GM12878 (cell line): ENCODE measurements at regions not wholly inside any gene's neighbourhood (a gene's known extent, or its start where the extent isn't known, plus 50 kb on each side); places are given as distances from the start of the nearest gene placed in this dataset.

Experiments
- ATAC-seq: fragments of 200-7000 bp; cut with Tn5 transposase; 3 replicates; pipeline ENCODE4 v1.9.1; 2020; ENCODE audit warnings: mild to moderate bottlenecking, moderate library complexity
- BruUV-seq: library from RNA; stranded (reverse); fragments of 400-500 nt; replicated peaks from 2 replicates; lab custom pipeline; 2021; lab: Mats Ljungman, UMichigan
- CTCF ChIA-PET: fragments of 300-600 bp; sonication (Branson Sonifier 250); formaldehyde crosslinking; extraction: SDS; loops from one replicate; lab custom pipeline; 2021; ENCODE audit warnings: inconsistent platforms; lab: Yijun Ruan, JAX
- POLR2A ChIA-PET: fragments of 350-600 bp; formaldehyde crosslinking; extraction: SDS; loops from one replicate; lab custom pipeline; 2021; ENCODE audit warnings: inconsistent platforms; lab: Charles Lee
- RAD21 ChIA-PET: fragments of 300-600 bp; sonication (Branson Sonifier 250); formaldehyde crosslinking; loops from one replicate; lab custom pipeline; 2023; ENCODE audit warnings: antibody characterized with exemption; ENCODE audit not compliant: unreplicated experiment; lab: Charles Lee
- SMC1A ChIA-PET: fragments of 300-600 bp; sonication (Branson Sonifier 250); formaldehyde crosslinking; loops from one replicate; lab custom pipeline; 2023; ENCODE audit not compliant: unreplicated experiment, uncharacterized antibody; lab: Charles Lee
- DNase-seq: peaks from one replicate; pipeline ENCODE4 v3.0.0-alpha.2; 2011; ENCODE audit warnings: low read depth, low spot score
- FAIRE-seq: peaks from 3 replicates; lab custom pipeline; 2011; peaks lifted over from hg19 to GRCh38; lab: Jason Lieb, UNC
- H2AFZ ChIP-seq: 2 replicates; pipeline ENCODE4 v1.6.0; 2011; ENCODE audit warnings: low read depth, low read length, control low read depth; ENCODE audit not compliant: control insufficient read depth
- H3K27ac ChIP-seq: 2 replicates; pipeline ENCODE4 v1.5.1; 2011; ENCODE audit warnings: control low read depth; ENCODE audit not compliant: control insufficient read depth, insufficient read depth
- H3K27me3 ChIP-seq, 2 experiments: replicated peaks in 1 of 2; 2 replicates each; pipeline versions ENCODE4 v1.6.0 to v1.6.1; 2011; ENCODE audit warnings: low read length in 1 of 2; ENCODE audit not compliant: control insufficient read depth in 2 of 2, insufficient read depth in 2 of 2
- H3K36me3 ChIP-seq, 2 experiments: 2 replicates each; pipeline ENCODE4 v1.5.1; 2011; ENCODE audit warnings: low read length in 1 of 2; ENCODE audit not compliant: control insufficient read depth in 2 of 2, insufficient read depth in 2 of 2
- H3K4me1 ChIP-seq: 2 replicates; pipeline ENCODE4 v1.6.1; 2011; ENCODE audit warnings: mild to moderate bottlenecking, low read length, moderate library complexity, mixed read lengths; ENCODE audit not compliant: control insufficient read depth, insufficient read depth
- H3K4me2 ChIP-seq: 2 replicates; pipeline ENCODE4 v1.6.0; 2011; ENCODE audit warnings: control low read depth; ENCODE audit not compliant: control insufficient read depth, insufficient read depth
- H3K4me3 ChIP-seq: fragments of 200-600 bp; sonication (generic); 2 replicates; pipeline ENCODE4 v1.5.1; 2016
- H3K79me2 ChIP-seq: 2 replicates; pipeline ENCODE4 v1.6.0; 2011; ENCODE audit warnings: low read length; ENCODE audit not compliant: control insufficient read depth, insufficient read depth
- H3K9ac ChIP-seq: 2 replicates; pipeline ENCODE4 v1.8.0; 2011; ENCODE audit warnings: low read length, control low read depth, mixed read lengths; ENCODE audit not compliant: control insufficient read depth, insufficient read depth
- H3K9me3 ChIP-seq: replicated peaks from 3 replicates; pipeline ENCODE4 v1.5.1; 2011; ENCODE audit warnings: mild to moderate bottlenecking, low read length; ENCODE audit not compliant: control insufficient read depth, insufficient read depth
- H4K20me1 ChIP-seq: 2 replicates; pipeline ENCODE4 v1.6.0; 2011; ENCODE audit not compliant: control insufficient read depth, insufficient read depth
- ATF2 ChIP-seq: IDR thresholded peaks from 2 replicates; pipeline ENCODE4 v1.6.1; 2012; ENCODE audit warnings: low read length, inconsistent platforms
- ATF7 ChIP-seq: fragments of 450-650 bp; IDR thresholded peaks from 2 replicates; pipeline ENCODE4 v1.6.1; 2016; ENCODE audit warnings: low read depth, mild to moderate bottlenecking
- CBFB ChIP-seq: IDR thresholded peaks from 2 replicates; pipeline ENCODE4 v1.6.1; 2016; ENCODE audit warnings: antibody characterized with exemption, low read depth
- CHD1 ChIP-seq: IDR thresholded peaks from 2 replicates; pipeline ENCODE4 v1.6.1; 2012; ENCODE audit warnings: low read depth, low read length, improper control_type of control experiment
- CTCF ChIP-seq, 3 experiments: IDR thresholded peaks in 2 of 3; conservative IDR thresholded peaks in 1 of 3; 2 replicates each; pipeline ENCODE4 v1.5.1; 2011; ENCODE audit warnings: low read depth in 3 of 3, low read length in 3 of 3, mild to moderate bottlenecking in 3 of 3, control low read depth in 2 of 3, moderate library complexity in 2 of 3, inconsistent platforms in 1 of 3, mixed read lengths in 1 of 3; ENCODE audit not compliant: control insufficient read depth in 2 of 3, insufficient read depth in 1 of 3; ENCODE audit errors: extremely low read depth in 1 of 3
- ELK1 ChIP-seq: IDR thresholded peaks from 2 replicates; pipeline ENCODE4 v1.6.1; 2012; ENCODE audit warnings: low read depth, low read length, improper control_type of control experiment
- ETV6 ChIP-seq, 2 experiments: fragments of 450-650 bp in 1 of 2; IDR thresholded peaks in 1 of 2; conservative IDR thresholded peaks in 1 of 2; 2 replicates each; pipeline ENCODE4 v1.6.1; 2014; ENCODE audit warnings: antibody characterized with exemption in 1 of 2, borderline replicate concordance in 1 of 2, low read depth in 1 of 2, mild to moderate bottlenecking in 1 of 2, moderate library complexity in 1 of 2
- KLF5 ChIP-seq: fragments of 450-650 bp; IDR thresholded peaks from 2 replicates; pipeline ENCODE4 v1.6.1; 2014; ENCODE audit warnings: mild to moderate bottlenecking; ENCODE audit not compliant: partially characterized antibody
- MEF2B ChIP-seq: fragments of 450-650 bp; IDR thresholded peaks from 2 replicates; pipeline ENCODE4 v1.6.1; 2018; ENCODE audit warnings: mild to moderate bottlenecking, moderate library complexity; ENCODE audit not compliant: partially characterized antibody, poor library complexity, severe bottlenecking
- MTA2 ChIP-seq: fragments of 450-650 bp; IDR thresholded peaks from 2 replicates; pipeline ENCODE4 v1.6.1; 2016; ENCODE audit warnings: low read depth, mild to moderate bottlenecking, moderate library complexity
- NR2F1 ChIP-seq: fragments of 450-650 bp; conservative IDR thresholded peaks from 2 replicates; pipeline ENCODE4 v1.6.1; 2017; ENCODE audit warnings: mild to moderate bottlenecking
- NRF1 ChIP-seq: conservative IDR thresholded peaks from 2 replicates; pipeline ENCODE4 v1.6.1; 2011; ENCODE audit warnings: mild to moderate bottlenecking, low read depth, low read length, improper control_type of control experiment
- RCOR1 ChIP-seq: conservative IDR thresholded peaks from 2 replicates; pipeline ENCODE4 v1.6.1; 2012; ENCODE audit warnings: low read depth, low read length, improper control_type of control experiment
- RELA ChIP-seq: fragments of 450-650 bp; IDR thresholded peaks from 2 replicates; pipeline ENCODE4 v1.8.0; 2014; ENCODE audit warnings: borderline replicate concordance; ENCODE audit not compliant: partially characterized antibody
- SREBF2 ChIP-seq: IDR thresholded peaks from 2 replicates; pipeline ENCODE4 v1.6.1; 2012; ENCODE audit warnings: mild to moderate bottlenecking, low read length
- TBL1XR1 ChIP-seq: IDR thresholded peaks from 2 replicates; pipeline ENCODE4 v1.6.1; 2012; ENCODE audit warnings: low read depth, low read length, improper control_type of control experiment
- TCF3 ChIP-seq: IDR thresholded peaks from 2 replicates; pipeline ENCODE4 v1.6.1; 2012; ENCODE audit warnings: low read depth, mild to moderate bottlenecking, low read length, borderline replicate concordance; ENCODE audit not compliant: insufficient read depth
- WRNIP1 ChIP-seq: IDR thresholded peaks from 2 replicates; pipeline ENCODE4 v1.6.1; 2011; ENCODE audit warnings: low read depth, low read length, improper control_type of control experiment, borderline replicate concordance
- ZBTB33 ChIP-seq: fragments of 450-650 bp; IDR thresholded peaks from 2 replicates; pipeline ENCODE4 v1.6.1; 2017; ENCODE audit warnings: mild to moderate bottlenecking
- WGBS: methylation state at CpG from one replicate; pipeline ENCODE4 v1.1.6; 2016; ENCODE audit warnings: low lambda C conversion rate; ENCODE audit not compliant: insufficient replicate concordance, insufficient coverage; ENCODE audit errors: missing lambda C conversion rate; 5-methylcytosine and 5-hydroxymethylcytosine counted together
- in situ Hi-C: fragments of 300-500 bp; cut with MboI; formaldehyde crosslinking; loops from 9 replicates; pipeline ENCODE4 v1.14.3; 2018; ENCODE audit warnings: mixed read lengths
- intact Hi-C: fragments of 100-400 bp; cut with micrococcal nuclease; formaldehyde crosslinking; loops from one replicate; pipeline ENCODE4 v1.14.2; 2022; ENCODE audit not compliant: unreplicated experiment

GRCh38 chr3:28000608-28001007 is 240.8 kb upstream of the CMC1 start:
- H3K36me3 ChIP-seq = no peaks in the 10 kb centered on the region
- no peak overlapping the region for H3K4me3 ChIP-seq
- ATAC-seq (0 out of 3 replicates have a peak, but pooled peaks have one; percentile 18), DNase-seq (no peak)
- TF ChIP-seq ZBTB33 (no peak), TCF3 (no peak), SREBF2 (no peak), NR2F1 (no peak), MEF2B (no peak), CBFB (no peak), KLF5 (no peak), NRF1 (no peak), CHD1 (no peak), RELA (no peak), RCOR1 (no peak), ATF7 (no peak), ATF2 (no peak), TBL1XR1 (no peak), ELK1 (no peak), CTCF (IDR thresholded peaks at IDR 0.05 in 2 of 3, conservative IDR thresholded peaks at IDR 0.05 in 1 of 3; ENCODE audit: control insufficient read depth in 2 of 3, extremely low read depth in 1 of 3, insufficient read depth in 1 of 3, low read depth in 3 of 3, low read length in 3 of 3) (no peak), ETV6 (conservative IDR thresholded peaks at IDR 0.05 in 1 of 2, IDR thresholded peaks at IDR 0.05 in 1 of 2; ENCODE audit: borderline replicate concordance in 1 of 2, low read depth in 1 of 2) (no peak), MTA2 (no peak), WRNIP1 (no peak)
- TF ChIP-seq, all 136 proteins: peak for 0
- no peak for FAIRE-seq
- ChIA-PET POLR2A (interaction anchor here (3.4 kb wide), 1 partner anchor 11 kb away, joined by 8 read pairs; no protein-coding TSS in a partner anchor), SMC1A (interaction anchor here (0.6 to 2.9 kb wide), 6 partner anchors 8 to 298 kb away, joined by 3 to 12 read pairs (median 4); no protein-coding TSS in a partner anchor), CTCF (interaction anchor here (0.5 kb wide), 1 partner anchor 104 kb away, joined by 4 read pairs; no protein-coding TSS in a partner anchor), RAD21 (interaction anchor here (0.9 kb wide), 1 partner anchor 8 kb away, joined by 3 read pairs; no protein-coding TSS in a partner anchor)
- no peaks in the 10 kb centered on the region for H3K27me3 ChIP-seq
- BruUV-seq = no TSS peak
- H3K9ac ChIP-seq = no peak overlapping the region
- no peak overlapping the region for H3K4me2 ChIP-seq
- WGBS = 60% methylated on average over 3 of the region's 3 CpGs
- H3K9me3 ChIP-seq = no peaks in the 10 kb centered on the region
- no peak overlapping the region for H2AFZ ChIP-seq
- no peaks in the 10 kb centered on the region for H4K20me1 ChIP-seq
- intact Hi-C loops (no loop called here), in situ Hi-C loops (no loop called here)
- no peaks in the 10 kb centered on the region for H3K79me2 ChIP-seq
- no peaks in the 10 kb centered on the region for H3K4me1 ChIP-seq
- no peak overlapping the region for H3K27ac ChIP-seq
